ENCODE measurements at regions not wholly inside any gene's neighbourhood (a gene's known extent, or its start where the extent isn't known, plus 50 kb on each side); places are given as distances from the start of the nearest gene placed in this dataset.

GRCh38 chr5:145446412-145446811, 388.7 kb downstream of the PRELID2 start:
- FAIRE-seq = no peak
- Histone ChIP-seq H3K79me2 (ENCODE audit: control insufficient read depth, insufficient read depth, low read length) (no peaks in the 10 kb centered on the region), H3K36me3 (ENCODE audit: control insufficient read depth in 2 of 2, extremely low read depth in 1 of 2, insufficient read depth in 2 of 2, low read length in 2 of 2) (no peaks in the 10 kb centered on the region), H3K27me3 (ENCODE audit: control insufficient read depth, extremely low read depth, insufficient read depth, low read length) (no peaks in the 10 kb centered on the region), H2AFZ (ENCODE audit: control insufficient read depth, low read length) (no peak overlapping the region), H3K4me3 (ENCODE audit: control insufficient read depth in 2 of 3, extremely low read depth in 1 of 3, insufficient read depth in 2 of 3, low read depth in 1 of 3, low read length in 3 of 3) (no peak overlapping the region), H3K4me1 (ENCODE audit: control insufficient read depth, extremely low read depth, insufficient read depth, low read length) (no peaks in the 10 kb centered on the region), H3K9ac (ENCODE audit: control insufficient read depth, extremely low read depth, insufficient read depth, low read length) (no peak overlapping the region), H4K20me1 (ENCODE audit: control insufficient read depth, extremely low read depth, insufficient read depth, low read length) (no peaks in the 10 kb centered on the region), H3K4me2 (ENCODE audit: control insufficient read depth, extremely low read depth, insufficient read depth, low read depth, low read length) (no peak overlapping the region), H3K27ac (ENCODE audit: control insufficient read depth, insufficient read depth, low read length) (no peak overlapping the region), H3K9me1 (ENCODE audit: control insufficient read depth, extremely low read depth, insufficient read depth, low read length) (no peaks in the 10 kb centered on the region), H3K9me3 (ENCODE audit: control insufficient read depth, low read depth, low read length) (no peaks in the 10 kb centered on the region)
- no peak for TF ChIP-seq EZH2 (IDR thresholded peaks at IDR 0.05; ENCODE audit: low read length)
- no peak for TF ChIP-seq CTCF (optimal IDR thresholded peaks at IDR 0.05 in 1 of 3, IDR thresholded peaks at IDR 0.05 in 1 of 3, conservative IDR thresholded peaks at IDR 0.05 in 1 of 3; ENCODE audit: extremely low read depth in 1 of 3, insufficient read depth in 2 of 3, low read length in 3 of 3)
- dilution Hi-C loops (cut with MboI; ENCODE audit: extremely low pct_ligation_motif_present, low sequenced_read_pairs) = no loop called here
- no peak for DNase-seq (ENCODE audit: low read depth, low spot score)

- H4K20me1 ChIP-seq (ENCODE audit: control insufficient read depth, extremely low read depth, insufficient read depth, low read length) = no peaks in the 10 kb centered on the region
- FAIRE-seq = no peak
These were observed 390.1 kb downstream of the PRELID2 start for GRCh38 chr5:145445027-145445426.

More at GRCh38 chr5:145445027-145445426, 390.1 kb downstream of the PRELID2 start:
- Histone ChIP-seq H3K9ac (ENCODE audit: control insufficient read depth, extremely low read depth, insufficient read depth, low read length) (no peak overlapping the region), H3K4me2 (ENCODE audit: control insufficient read depth, extremely low read depth, insufficient read depth, low read depth, low read length) (no peak overlapping the region), H3K9me1 (ENCODE audit: control insufficient read depth, extremely low read depth, insufficient read depth, low read length) (no peaks in the 10 kb centered on the region), H3K27ac (ENCODE audit: control insufficient read depth, insufficient read depth, low read length) (no peak overlapping the region), H3K9me3 (ENCODE audit: control insufficient read depth, low read depth, low read length) (no peaks in the 10 kb centered on the region), H3K36me3 (ENCODE audit: control insufficient read depth in 2 of 2, extremely low read depth in 1 of 2, insufficient read depth in 2 of 2, low read length in 2 of 2) (no peaks in the 10 kb centered on the region), H3K79me2 (ENCODE audit: control insufficient read depth, insufficient read depth, low read length) (no peaks in the 10 kb centered on the region), H3K4me1 (ENCODE audit: control insufficient read depth, extremely low read depth, insufficient read depth, low read length) (no peaks in the 10 kb centered on the region), H3K27me3 (ENCODE audit: control insufficient read depth, extremely low read depth, insufficient read depth, low read length) (no peaks in the 10 kb centered on the region), H2AFZ (ENCODE audit: control insufficient read depth, low read length) (no peak overlapping the region), H3K4me3 (ENCODE audit: control insufficient read depth in 2 of 3, extremely low read depth in 1 of 3, insufficient read depth in 2 of 3, low read depth in 1 of 3, low read length in 3 of 3) (no peak overlapping the region)
- no peak for TF ChIP-seq EZH2 (IDR thresholded peaks at IDR 0.05; ENCODE audit: low read length)
- TF ChIP-seq CTCF (optimal IDR thresholded peaks at IDR 0.05 in 1 of 3, IDR thresholded peaks at IDR 0.05 in 1 of 3, conservative IDR thresholded peaks at IDR 0.05 in 1 of 3; ENCODE audit: extremely low read depth in 1 of 3, insufficient read depth in 2 of 3, low read length in 3 of 3) = no peak
- DNase-seq (ENCODE audit: low read depth, low spot score) = no peak
- dilution Hi-C loops (cut with MboI; ENCODE audit: extremely low pct_ligation_motif_present, low sequenced_read_pairs) = no loop called here

Measured in keratinocyte (primary cell).